GM21529 (cell line): ENCODE measurements at regions not wholly inside any gene's neighbourhood (a gene's known extent, or its start where the extent isn't known, plus 50 kb on each side); places are given as distances from the start of the nearest gene placed in this dataset.

ENCODE experiments used
- ATAC-seq: cut with Tn5 transposase; IDR thresholded peaks from one replicate; pipeline ENCODE4 v1.9.1; 2021; ENCODE audit not compliant: unreplicated experiment

- ATAC-seq, result no peak
Measured at GRCh38 chr10:21213381-21213780, 312.1 kb downstream of the SKIDA1 start.

GRCh38 chr10:21212912-21213311 is 312.6 kb downstream of the SKIDA1 start:
- ATAC-seq, result no peak

- ATAC-seq, result no peak
Measured at GRCh38 chr10:21212348-21212747, 313.1 kb downstream of the SKIDA1 start.

DNA sequence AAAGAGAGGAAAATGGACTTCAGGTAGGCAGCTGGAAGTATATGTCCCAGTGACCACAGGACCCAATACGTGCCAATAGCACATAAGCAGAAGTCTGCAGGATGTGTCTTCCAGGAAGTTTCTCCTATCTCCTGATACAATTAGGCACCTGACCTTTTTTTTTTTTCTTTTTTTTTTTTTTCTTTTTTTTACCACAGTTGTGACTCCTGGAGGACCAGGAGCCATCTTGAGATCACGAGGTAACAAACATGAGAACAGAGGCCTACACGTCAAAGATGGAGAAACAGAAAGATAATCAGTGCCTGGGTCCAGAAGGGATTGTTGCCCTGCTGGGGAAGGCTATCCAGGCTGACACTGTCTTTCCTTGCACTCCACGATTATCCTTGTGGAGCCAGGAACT is 312.4 kb upstream of the NEBL start:
- no peak for ATAC-seq

- ATAC-seq, result no peak
Measured at GRCh38 chr10:21208666-21209316, 311.7 kb upstream of the NEBL start.

GRCh38 chr10:21207852-21208646 is 310.9 kb upstream of the NEBL start:
- no peak for ATAC-seq

GRCh38 chr10:21205328-21205727 is 308.2 kb upstream of the NEBL start:
- ATAC-seq, result no peak

DNA sequence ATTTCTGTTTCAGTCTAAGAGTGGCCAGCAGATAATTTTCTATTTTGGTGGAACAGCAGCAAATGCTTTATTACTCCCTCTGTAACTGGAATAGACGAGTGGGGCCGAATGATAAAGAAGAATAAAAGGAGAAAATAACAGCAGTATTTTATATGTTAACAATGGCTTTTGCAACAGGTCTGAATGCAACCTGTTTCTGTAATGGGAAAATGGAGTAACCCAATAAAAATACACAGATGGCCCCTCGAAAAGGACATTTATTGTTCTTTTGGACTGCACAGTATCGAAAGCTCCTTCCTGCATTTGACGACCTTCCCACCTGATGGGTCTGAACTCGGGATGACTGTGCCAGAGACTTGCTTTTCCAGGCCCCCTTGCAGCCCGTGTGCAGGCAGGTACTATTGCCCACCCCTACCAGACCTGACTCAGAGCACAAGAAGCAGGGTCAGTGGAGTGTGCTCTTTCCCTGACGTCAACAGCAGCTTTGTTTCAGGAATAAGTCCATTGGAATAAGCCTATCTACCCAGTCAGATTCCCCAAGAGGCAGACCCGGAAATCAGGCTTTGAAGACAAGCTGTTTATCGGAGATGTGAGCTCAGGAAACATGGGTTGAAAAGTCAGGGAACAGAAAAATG is 306.5 kb upstream of the NEBL start:
- no peak for ATAC-seq

DNA sequence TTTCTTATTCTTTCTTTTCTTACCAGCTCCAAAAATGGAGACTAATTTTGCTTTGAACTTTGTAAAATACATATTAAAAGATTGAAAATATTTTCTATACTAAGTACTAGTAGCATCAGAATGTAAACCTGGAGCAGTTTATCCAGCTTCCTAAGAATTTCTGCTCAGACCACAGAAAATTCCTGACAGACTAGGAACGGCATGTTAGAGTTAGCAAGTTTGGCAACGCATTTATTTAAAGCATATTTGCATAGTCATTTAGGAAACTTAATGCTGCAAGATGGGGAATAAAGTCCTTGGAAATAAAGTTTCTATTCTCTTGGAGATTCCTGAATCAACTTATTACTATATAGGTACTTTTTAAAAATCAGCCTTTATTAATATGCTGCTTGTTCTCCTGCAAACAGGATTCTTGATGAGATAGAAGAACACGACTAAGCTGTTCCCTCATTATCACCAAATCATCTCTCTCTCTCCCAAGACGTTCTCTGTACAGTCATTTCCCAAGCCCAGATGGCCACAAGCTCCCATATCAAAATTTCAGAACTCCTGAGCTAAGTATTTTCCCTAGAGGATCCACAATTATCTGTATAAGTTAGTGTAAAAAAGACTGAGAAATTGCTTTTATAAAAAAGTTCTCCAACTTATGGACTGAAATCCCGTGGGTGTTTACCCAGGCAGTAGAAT is 305.8 kb upstream of the NEBL start:
- ATAC-seq, result no peak

- no peak for ATAC-seq
Measured at GRCh38 chr10:21199501-21199900, 302.4 kb upstream of the NEBL start.

DNA sequence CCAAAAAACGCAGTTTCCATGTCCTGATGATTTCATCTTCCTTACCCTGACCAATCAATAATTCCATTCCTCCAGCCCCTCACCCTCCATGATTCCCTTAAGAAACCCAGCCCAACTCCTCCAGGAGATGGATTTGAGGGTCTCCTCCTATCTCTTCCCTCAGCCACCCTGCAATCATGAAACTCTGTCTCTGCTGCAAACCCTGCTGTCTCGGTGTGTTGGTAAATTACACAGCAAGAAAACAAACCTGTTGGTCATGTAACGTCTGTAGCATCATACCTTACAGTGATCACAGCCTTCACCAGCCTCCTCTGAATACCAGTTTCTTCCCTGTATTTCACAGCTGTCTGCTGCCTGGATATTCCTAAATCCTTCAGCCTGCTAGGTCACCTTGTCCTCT is 300.7 kb upstream of the NEBL start:
- ATAC-seq, result no peak

GRCh38 chr10:21196822-21197395 is 299.8 kb upstream of the NEBL start:
- no peak for ATAC-seq

DNA sequence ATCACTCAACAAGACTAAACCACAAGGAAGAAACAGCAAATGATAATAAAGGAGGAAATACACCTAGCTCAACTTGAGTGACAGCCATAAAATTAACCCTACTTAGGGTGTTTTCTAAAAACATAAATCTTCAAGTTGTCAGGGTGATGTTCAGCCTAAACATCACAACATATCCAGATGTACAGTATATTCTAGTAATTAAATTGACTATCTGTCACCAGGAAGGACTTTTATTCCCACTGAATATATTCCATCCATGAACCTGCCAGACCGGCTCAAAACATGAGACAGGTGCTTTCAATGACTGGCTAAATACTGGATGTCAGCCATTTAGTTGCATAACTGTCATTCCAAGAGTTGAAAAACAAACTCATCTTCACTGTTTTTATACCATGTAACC is 298.1 kb upstream of the NEBL start:
- no peak for ATAC-seq

GRCh38 chr10:21194510-21194993 is 297.4 kb upstream of the NEBL start:
- ATAC-seq, result no peak

DNA sequence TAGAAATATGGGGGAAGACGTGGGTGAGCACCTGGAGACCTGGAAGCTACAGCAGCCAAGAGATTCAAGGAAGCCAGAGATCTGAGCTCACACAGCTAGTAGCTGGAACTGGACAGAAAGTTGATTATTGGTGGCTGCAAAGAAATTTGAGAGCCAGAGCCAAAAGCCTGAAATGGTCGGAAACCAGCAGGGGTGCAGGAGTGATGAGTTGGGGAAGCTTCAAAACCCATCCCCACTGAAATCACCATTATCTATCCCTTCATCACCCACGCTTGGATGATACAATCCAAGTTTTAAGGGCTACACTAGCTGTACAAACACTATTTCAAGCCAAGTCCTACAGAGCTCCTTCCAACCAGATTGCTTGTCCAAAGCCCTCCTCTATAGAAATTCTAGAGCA is 296.1 kb upstream of the NEBL start:
- ATAC-seq, result no peak

GRCh38 chr10:21191512-21191911 is 294.4 kb upstream of the NEBL start:
- no peak for ATAC-seq

DNA sequence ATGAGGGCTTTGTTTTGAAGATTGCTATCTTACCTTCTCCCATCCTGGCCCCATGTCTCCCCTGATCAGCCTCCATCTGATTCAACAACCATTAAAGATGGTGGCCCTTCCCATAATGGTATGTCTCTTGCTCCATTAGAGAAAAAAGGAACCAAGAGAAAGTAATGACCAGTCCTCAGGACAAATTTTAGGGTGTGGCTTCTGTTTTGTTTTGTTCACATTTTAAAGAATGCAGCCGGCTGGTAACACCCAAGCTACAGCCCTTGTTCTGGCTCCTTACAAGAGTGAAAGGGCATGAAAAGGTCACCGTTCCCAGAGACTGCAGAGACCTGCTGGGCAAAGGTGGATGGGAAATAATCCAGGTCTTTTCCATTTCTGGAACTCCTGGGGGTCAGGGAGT is 287.9 kb upstream of the NEBL start:
- no peak for ATAC-seq

DNA sequence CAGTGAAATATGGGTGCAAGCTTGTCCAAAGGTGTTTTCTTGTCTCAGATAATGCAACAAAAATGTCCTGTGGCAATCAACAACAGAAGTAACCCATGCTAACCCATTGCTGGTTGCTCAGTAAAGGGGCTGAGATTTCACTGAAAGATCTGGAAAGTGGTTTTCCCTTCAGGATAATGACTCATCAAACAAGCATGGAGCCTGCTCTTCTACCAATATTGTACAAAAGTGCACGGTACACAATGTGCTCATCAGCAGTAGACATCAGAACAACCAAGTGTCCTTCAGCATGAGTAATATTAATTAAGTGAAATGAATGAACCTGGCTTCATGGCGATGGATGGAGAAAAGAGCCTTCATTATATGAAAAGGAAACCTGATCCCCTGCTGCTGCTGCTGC is 287.1 kb upstream of the NEBL start:
- no peak for ATAC-seq

DNA sequence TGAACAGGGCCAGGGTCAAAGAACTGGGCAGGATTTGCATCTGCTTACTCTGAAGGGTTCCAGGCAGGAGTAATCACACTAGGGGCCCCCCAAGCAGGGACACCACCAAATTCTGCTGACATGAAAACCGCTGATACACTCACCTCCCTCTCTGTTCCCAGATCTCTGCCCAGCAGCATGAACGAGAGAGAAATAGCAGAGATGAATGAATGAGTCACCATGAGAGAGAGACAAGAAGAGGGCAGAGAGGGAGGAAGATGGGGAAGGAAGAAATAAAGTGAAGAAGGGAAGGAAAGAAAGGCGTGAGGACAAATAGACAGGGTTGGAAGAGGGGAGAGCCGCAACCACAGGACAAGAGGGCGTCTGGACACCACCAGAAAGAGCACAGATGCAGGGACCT is 285.9 kb upstream of the NEBL start:
- no peak for ATAC-seq

- ATAC-seq, result no peak
Measured at GRCh38 chr10:21181451-21181850, 284.3 kb upstream of the NEBL start.

- ATAC-seq, result no peak
Measured at GRCh38 chr10:21180604-21181003, 283.5 kb upstream of the NEBL start.
